ENCODE measurements at regions not wholly inside any gene's neighbourhood (a gene's known extent, or its start where the extent isn't known, plus 50 kb on each side); places are given as distances from the start of the nearest gene placed in this dataset.

- TF ChIP-seq POLR2AphosphoS5 (IDR thresholded peaks at IDR 0.05) (no peak), CTCF (IDR thresholded peaks at IDR 0.05) (no peak), POLR2A (IDR thresholded peaks at IDR 0.05) (no peak)
Observed at GRCh38 chr10:131435232-131435631, 123.7 kb upstream of the TCERG1L start.
